Caco-2 (cell line): ENCODE measurements at regions not wholly inside any gene's neighbourhood (a gene's known extent, or its start where the extent isn't known, plus 50 kb on each side); places are given as distances from the start of the nearest gene placed in this dataset.

Source experiments
- BruUV-seq: library from RNA; stranded (reverse); fragments of 400-500 nt; replicated peaks from 2 replicates; lab custom pipeline; 2021; lab: Mats Ljungman, UMichigan
- CTCF ChIA-PET: fragments of 300-600 bp; sonication (Branson Sonifier 250); formaldehyde crosslinking; loops from one replicate; lab custom pipeline; 2022; ENCODE audit warnings: antibody characterized with exemption; lab: Charles Lee
- POLR2A ChIA-PET: fragments of 300-600 bp; sonication (Branson Sonifier 250); formaldehyde crosslinking; loops from one replicate; lab custom pipeline; 2022; ENCODE audit warnings: antibody characterized with exemption; lab: Charles Lee
- DNase-seq, 2 experiments: peaks; one replicate each; pipeline versions ENCODE4 v3.0.0 to v3.0.0-alpha.2; 2020 to 2022
- H3K27me3 ChIP-seq: replicated peaks from 2 replicates; pipeline ENCODE4 v1.6.0; 2011; ENCODE audit warnings: low read length; ENCODE audit not compliant: control insufficient read depth, insufficient read depth
- H3K36me3 ChIP-seq: 2 replicates; pipeline ENCODE4 v1.5.1; 2011; ENCODE audit warnings: low read length; ENCODE audit not compliant: control insufficient read depth, insufficient read depth
- H3K4me1 ChIP-seq: fragments of 250-450 bp; sonication (Bioruptor Pico); 2 replicates; pipeline ENCODE4 v1.5.1; 2020; ENCODE audit warnings: mild to moderate bottlenecking
- H3K4me3 ChIP-seq: 2 replicates; pipeline ENCODE4 v1.5.1; 2011; ENCODE audit warnings: low read depth, mild to moderate bottlenecking, control low read depth, low read length
- H3K9me3 ChIP-seq: fragments of 250-450 bp; sonication (Bioruptor Pico); 2 replicates; pipeline ENCODE4 v1.5.1; 2020; ENCODE audit warnings: mild to moderate bottlenecking, moderate library complexity
- H3K27ac Mint-ChIP-seq: one replicate; pipeline ENCODE4 v1.8.0; 2022; ENCODE audit warnings: mixed read lengths; ENCODE audit not compliant: unreplicated experiment
- H3K27me3 Mint-ChIP-seq: one replicate; pipeline ENCODE4 v1.8.0; 2022; ENCODE audit warnings: mixed read lengths; ENCODE audit not compliant: insufficient read depth, unreplicated experiment
- H3K36me3 Mint-ChIP-seq: one replicate; pipeline ENCODE4 v1.8.0; 2022; ENCODE audit warnings: mild to moderate bottlenecking, mixed read lengths; ENCODE audit not compliant: insufficient read depth, unreplicated experiment
- H3K4me1 Mint-ChIP-seq: one replicate; pipeline ENCODE4 v1.8.0; 2022; ENCODE audit warnings: low read depth, mixed read lengths; ENCODE audit not compliant: unreplicated experiment
- H3K4me3 Mint-ChIP-seq: one replicate; pipeline ENCODE4 v1.8.0; 2022; ENCODE audit warnings: mild to moderate bottlenecking, moderate library complexity, mixed read lengths; ENCODE audit not compliant: unreplicated experiment
- H3K9me3 Mint-ChIP-seq: one replicate; pipeline ENCODE4 v1.8.0; 2022; ENCODE audit warnings: mixed read lengths; ENCODE audit not compliant: unreplicated experiment
- CTCF ChIP-seq, 2 experiments: fragments of 200-600 bp in 1 of 2; IDR thresholded peaks; 1 replicate in 1 of 2; 2 replicates in 1 of 2; pipeline versions ENCODE4 v1.5.1 to v1.8.0; 2011 to 2022; ENCODE audit warnings: antibody characterized with exemption in 1 of 2, control low read depth in 1 of 2, inconsistent platforms in 1 of 2, low read depth in 1 of 2, low read length in 1 of 2, mild to moderate bottlenecking in 1 of 2, moderate library complexity in 1 of 2; ENCODE audit not compliant: insufficient read depth in 1 of 2, severe bottlenecking in 1 of 2, unreplicated experiment in 1 of 2
- intact Hi-C: fragments of 100-400 bp; cut with micrococcal nuclease; formaldehyde crosslinking; loops from one replicate; pipeline ENCODE4 v1.10.0; 2022; ENCODE audit not compliant: unreplicated experiment

- no peaks in the 10 kb centered on the region for H3K9me3 Mint-ChIP-seq
- no peak overlapping the region for H3K4me3 Mint-ChIP-seq
- no peak overlapping the region for H3K27ac Mint-ChIP-seq
- TF ChIP-seq CTCF (IDR thresholded peaks at IDR 0.05; ENCODE audit: insufficient read depth in 1 of 2, low read depth in 1 of 2, low read length in 1 of 2, severe bottlenecking in 1 of 2, unreplicated experiment in 1 of 2) = no peak
- no peak for DNase-seq
- Histone ChIP-seq H3K9me3 (no peaks in the 10 kb centered on the region), H3K4me1 (no peaks in the 10 kb centered on the region), H3K27me3 (no peaks in the 10 kb centered on the region), H3K36me3 (no peaks in the 10 kb centered on the region), H3K4me3 (no peak overlapping the region)
- H3K36me3 Mint-ChIP-seq = no peaks in the 10 kb centered on the region
- no TSS peak for BruUV-seq
- intact Hi-C loops = loop anchor here (1.0 to 5.0 kb wide), 2 partner anchors 528 to 648 kb away; no protein-coding TSS in a partner anchor
- ChIA-PET CTCF (no interaction called here), POLR2A (no interaction called here)
- H3K27me3 Mint-ChIP-seq = peaks cover 13% of the 10 kb centered on the region
- H3K4me1 Mint-ChIP-seq = no peaks in the 10 kb centered on the region
These were observed 158.2 kb upstream of the LAMA2 start for GRCh38 chr6:128724738-128725137.

- Mint-ChIP-seq H3K36me3 (no peaks in the 10 kb centered on the region), H3K27ac (no peak overlapping the region), H3K4me1 (no peaks in the 10 kb centered on the region), H3K27me3 (peaks cover 11% of the 10 kb centered on the region), H3K4me3 (no peak overlapping the region), H3K9me3 (no peaks in the 10 kb centered on the region)
- no peak for DNase-seq
- POLR2A ChIA-PET = no interaction called here
- H3K9me3 ChIP-seq = no peaks in the 10 kb centered on the region
- no peak overlapping the region for H3K4me3 ChIP-seq
- no peaks in the 10 kb centered on the region for H3K36me3 ChIP-seq
- CTCF ChIA-PET = no interaction called here
- H3K4me1 ChIP-seq = no peaks in the 10 kb centered on the region
- intact Hi-C loops = no loop called here
- no peak for TF ChIP-seq CTCF (IDR thresholded peaks at IDR 0.05; ENCODE audit: insufficient read depth in 1 of 2, low read depth in 1 of 2, low read length in 1 of 2, severe bottlenecking in 1 of 2, unreplicated experiment in 1 of 2)
- no peaks in the 10 kb centered on the region for H3K27me3 ChIP-seq
- no TSS peak for BruUV-seq
These were observed 159.3 kb upstream of the LAMA2 start for GRCh38 chr6:128723667-128724066.

GRCh38 chr6:128720891-128721290, 162.0 kb upstream of the LAMA2 start:
- CTCF ChIA-PET = no interaction called here
- H3K36me3 Mint-ChIP-seq = no peaks in the 10 kb centered on the region
- no peaks in the 10 kb centered on the region for H3K36me3 ChIP-seq
- POLR2A ChIA-PET = no interaction called here
- TF ChIP-seq CTCF (IDR thresholded peaks at IDR 0.05; ENCODE audit: insufficient read depth in 1 of 2, low read depth in 1 of 2, low read length in 1 of 2, severe bottlenecking in 1 of 2, unreplicated experiment in 1 of 2) = no peak
- no peaks in the 10 kb centered on the region for H3K9me3 ChIP-seq
- BruUV-seq = no TSS peak
- no peaks in the 10 kb centered on the region for H3K27me3 ChIP-seq
- intact Hi-C loops = no loop called here
- DNase-seq = no peak
- H3K4me1 Mint-ChIP-seq = no peaks in the 10 kb centered on the region
- H3K4me3 Mint-ChIP-seq = no peak overlapping the region
- no peaks in the 10 kb centered on the region for H3K4me1 ChIP-seq
- no peak overlapping the region for H3K4me3 ChIP-seq
- no peak overlapping the region for H3K27ac Mint-ChIP-seq
- peaks cover 18% of the 10 kb centered on the region for H3K27me3 Mint-ChIP-seq
- no peaks in the 10 kb centered on the region for H3K9me3 Mint-ChIP-seq
